ENCODE measurements at regions not wholly inside any gene's neighbourhood (a gene's known extent, or its start where the extent isn't known, plus 50 kb on each side); places are given as distances from the start of the nearest gene placed in this dataset.
"Not testable (repeated sequence)": the region's sequence is repeated elsewhere in the genome, so short reads cannot be mapped to it uniquely, and the experiment has no call there.

GRCh38 chr2:89182221-89182620, 490.7 kb downstream of the RPIA start:
- DNase-seq (ENCODE audit: low read depth, low spot score) = not testable (repeated sequence)

GRCh38 chr2:89184746-89185145, 493.3 kb downstream of the RPIA start:
- DNase-seq (ENCODE audit: low read depth, low spot score); POLR2A ChIA-PET; H3K4me3 ChIP-seq (ENCODE audit: low read depth, low read length); CTCF ChIA-PET: not testable (repeated sequence)

More at GRCh38 chr2:89182221-89182620, 490.7 kb downstream of the RPIA start:
- CTCF ChIA-PET; POLR2A ChIA-PET; H3K4me3 ChIP-seq (ENCODE audit: low read depth, low read length): not testable (repeated sequence)

GRCh38 chr2:89195636-89196251, 504.3 kb downstream of the RPIA start:
- DNase-seq (ENCODE audit: low read depth, low spot score); H3K4me3 ChIP-seq (ENCODE audit: low read depth, low read length); POLR2A ChIA-PET; CTCF ChIA-PET: not testable (repeated sequence)

GRCh38 chr2:89196719-89197118, 505.2 kb downstream of the RPIA start:
- DNase-seq (ENCODE audit: low read depth, low spot score); CTCF ChIA-PET; H3K4me3 ChIP-seq (ENCODE audit: low read depth, low read length); POLR2A ChIA-PET: not testable (repeated sequence)

GRCh38 chr2:89198026-89198425, 506.6 kb downstream of the RPIA start:
- POLR2A ChIA-PET; CTCF ChIA-PET; H3K4me3 ChIP-seq (ENCODE audit: low read depth, low read length); DNase-seq (ENCODE audit: low read depth, low spot score): not testable (repeated sequence)

GRCh38 chr2:89199453-89200246, 508.2 kb downstream of the RPIA start:
- DNase-seq (ENCODE audit: low read depth, low spot score); H3K4me3 ChIP-seq (ENCODE audit: low read depth, low read length); CTCF ChIA-PET; POLR2A ChIA-PET: not testable (repeated sequence)

- CTCF ChIA-PET; DNase-seq (ENCODE audit: low read depth, low spot score); POLR2A ChIA-PET; H3K4me3 ChIP-seq (ENCODE audit: low read depth, low read length): not testable (repeated sequence)
Measured at GRCh38 chr2:89200247-89200527, 508.7 kb downstream of the RPIA start.

GRCh38 chr2:89202518-89202917, 511.0 kb downstream of the RPIA start:
- POLR2A ChIA-PET; DNase-seq (ENCODE audit: low read depth, low spot score); H3K4me3 ChIP-seq (ENCODE audit: low read depth, low read length); CTCF ChIA-PET: not testable (repeated sequence)

- CTCF ChIA-PET; H3K4me3 ChIP-seq (ENCODE audit: low read depth, low read length); POLR2A ChIA-PET; DNase-seq (ENCODE audit: low read depth, low spot score): not testable (repeated sequence)
- TF ChIP-seq CTCF (IDR thresholded peaks at IDR 0.05; ENCODE audit: insufficient read depth, low read length, missing control alignments) = peak; percentile 10
Measured at GRCh38 chr2:89205153-89205552, 513.7 kb downstream of the RPIA start.

- H3K4me3 ChIP-seq (ENCODE audit: low read depth, low read length); POLR2A ChIA-PET; CTCF ChIA-PET: not testable (repeated sequence)
- DNase-seq (ENCODE audit: low read depth, low spot score) = peak; percentile 4
Measured at GRCh38 chr2:89208144-89208932, 516.9 kb downstream of the RPIA start.

- POLR2A ChIA-PET; DNase-seq (ENCODE audit: low read depth, low spot score); CTCF ChIA-PET; H3K4me3 ChIP-seq (ENCODE audit: low read depth, low read length): not testable (repeated sequence)
Measured at GRCh38 chr2:89213151-89213550, 521.7 kb downstream of the RPIA start.

- H3K4me3 ChIP-seq (ENCODE audit: low read depth, low read length); CTCF ChIA-PET; DNase-seq (ENCODE audit: low read depth, low spot score); POLR2A ChIA-PET: not testable (repeated sequence)
Measured at GRCh38 chr2:89213811-89214210, 522.3 kb downstream of the RPIA start.

GRCh38 chr2:89221474-89221873, 530.0 kb downstream of the RPIA start:
- H3K4me3 ChIP-seq (ENCODE audit: low read depth, low read length); CTCF ChIA-PET; POLR2A ChIA-PET; DNase-seq (ENCODE audit: low read depth, low spot score): not testable (repeated sequence)

- CTCF ChIA-PET; POLR2A ChIA-PET; H3K4me3 ChIP-seq (ENCODE audit: low read depth, low read length); DNase-seq (ENCODE audit: low read depth, low spot score): not testable (repeated sequence)
Measured at GRCh38 chr2:89222063-89222732, 530.7 kb downstream of the RPIA start.

GRCh38 chr2:89224803-89225202, 533.3 kb downstream of the RPIA start:
- DNase-seq (ENCODE audit: low read depth, low spot score); POLR2A ChIA-PET; H3K4me3 ChIP-seq (ENCODE audit: low read depth, low read length); CTCF ChIA-PET: not testable (repeated sequence)

Data from AG04449 (cell line).